Colonic mucosa (tissue), 4 donors: ENCODE measurements at regions not wholly inside any gene's neighbourhood (a gene's known extent, or its start where the extent isn't known, plus 50 kb on each side); places are given as distances from the start of the nearest gene placed in this dataset.

ENCODE experiments used
- DNase-seq: peaks from one replicate; pipeline ENCODE4 v3.0.0-alpha.2; 2020
- H3K27ac ChIP-seq: fragments of 200-600 bp; one replicate; pipeline ENCODE4 v1.8.0; 2021
- H3K27me3 ChIP-seq: fragments of 200-600 bp; one replicate; pipeline ENCODE4 v1.8.0; 2021
- H3K36me3 ChIP-seq: fragments of 200-600 bp; one replicate; pipeline ENCODE4 v1.8.0; 2021
- H3K4me1 ChIP-seq: fragments of 200-600 bp; one replicate; pipeline ENCODE4 v1.8.0; 2021; ENCODE audit warnings: mild to moderate bottlenecking
- H3K4me3 ChIP-seq: fragments of 200-600 bp; one replicate; pipeline ENCODE4 v1.8.0; 2021
- H3K9ac ChIP-seq, 2 donors: one replicate each; pipeline ENCODE4 v1.7.0; 2013; ENCODE audit warnings: control low read depth in 2 of 2, low read depth in 2 of 2, low read length in 2 of 2
- H3K9me3 ChIP-seq: fragments of 200-600 bp; one replicate; pipeline ENCODE4 v1.8.0; 2021
- intact Hi-C: fragments of 100-400 bp; cut with DNase I; formaldehyde crosslinking; loops from one replicate; pipeline ENCODE4 v1.14.1; 2022
- TF ChIP-seq, protein P1 (sequence below): fragments of 200-600 bp; IDR thresholded peaks from one replicate; pipeline ENCODE4 v1.8.0; 2022; ENCODE audit warnings: antibody characterized with exemption, mild to moderate bottlenecking
- donor health status: healthy.
- donor health status: DM: no; HTN: no; CAD: no.
- donor health status: DM: no; HTN: no; CAD: no.

DNA sequence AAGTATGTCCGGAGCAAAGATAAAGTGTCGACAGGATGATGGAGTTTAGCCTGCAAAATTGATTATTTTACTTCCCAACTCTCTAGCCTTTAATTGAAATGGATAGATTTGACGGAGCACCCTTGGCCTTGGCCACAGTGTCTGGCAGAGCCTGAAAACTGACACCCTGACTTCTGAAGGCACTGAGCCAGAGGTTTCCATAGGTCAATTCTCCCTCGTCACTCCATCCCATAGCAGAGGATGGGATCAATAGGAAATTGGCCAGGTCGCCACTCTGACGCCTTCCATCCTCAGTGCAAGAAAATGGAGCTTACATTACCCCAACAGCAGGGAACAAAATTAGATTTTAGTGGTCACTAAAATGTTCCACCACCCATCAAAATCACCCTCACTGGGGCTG, 90.4 kb upstream of the CDH11 start:
- Histone ChIP-seq H3K27ac (no peak overlapping the region), H3K4me3 (no peak overlapping the region), H3K9ac (no peak overlapping the region), H3K4me1 (no peaks in the 10 kb centered on the region), H3K36me3 (no peaks in the 10 kb centered on the region), H3K27me3 (no peaks in the 10 kb centered on the region), H3K9me3 (no peaks in the 10 kb centered on the region)
- intact Hi-C loops = no loop called here
- TF ChIP-seq, protein P1, sequence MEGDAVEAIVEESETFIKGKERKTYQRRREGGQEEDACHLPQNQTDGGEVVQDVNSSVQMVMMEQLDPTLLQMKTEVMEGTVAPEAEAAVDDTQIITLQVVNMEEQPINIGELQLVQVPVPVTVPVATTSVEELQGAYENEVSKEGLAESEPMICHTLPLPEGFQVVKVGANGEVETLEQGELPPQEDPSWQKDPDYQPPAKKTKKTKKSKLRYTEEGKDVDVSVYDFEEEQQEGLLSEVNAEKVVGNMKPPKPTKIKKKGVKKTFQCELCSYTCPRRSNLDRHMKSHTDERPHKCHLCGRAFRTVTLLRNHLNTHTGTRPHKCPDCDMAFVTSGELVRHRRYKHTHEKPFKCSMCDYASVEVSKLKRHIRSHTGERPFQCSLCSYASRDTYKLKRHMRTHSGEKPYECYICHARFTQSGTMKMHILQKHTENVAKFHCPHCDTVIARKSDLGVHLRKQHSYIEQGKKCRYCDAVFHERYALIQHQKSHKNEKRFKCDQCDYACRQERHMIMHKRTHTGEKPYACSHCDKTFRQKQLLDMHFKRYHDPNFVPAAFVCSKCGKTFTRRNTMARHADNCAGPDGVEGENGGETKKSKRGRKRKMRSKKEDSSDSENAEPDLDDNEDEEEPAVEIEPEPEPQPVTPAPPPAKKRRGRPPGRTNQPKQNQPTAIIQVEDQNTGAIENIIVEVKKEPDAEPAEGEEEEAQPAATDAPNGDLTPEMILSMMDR = no peak
- DNase-seq = no peak

DNA sequence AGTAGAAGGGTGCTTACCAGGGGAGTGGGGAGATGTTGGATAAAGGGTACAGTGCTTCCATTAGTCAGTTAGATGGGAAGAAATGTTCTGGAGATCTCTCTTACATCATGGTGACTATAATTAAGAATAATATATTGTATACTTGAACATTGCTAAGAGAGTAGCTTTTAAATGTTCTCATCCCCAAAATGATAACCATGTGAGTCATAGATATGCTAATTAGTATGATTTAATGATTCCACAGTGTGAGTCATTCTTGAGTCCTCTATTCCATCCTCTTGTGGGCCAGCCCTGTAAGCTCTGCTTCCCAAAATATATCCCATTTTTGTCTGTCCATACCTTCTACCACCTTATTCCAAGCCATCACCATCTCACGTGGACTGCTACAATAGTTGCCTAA, 80.6 kb upstream of the CDH11 start:
- no peaks in the 10 kb centered on the region for H3K36me3 ChIP-seq
- H3K9ac ChIP-seq = no peak overlapping the region
- TF ChIP-seq, protein P1 = no peak
- H3K27me3 ChIP-seq = no peaks in the 10 kb centered on the region
- no peaks in the 10 kb centered on the region for H3K9me3 ChIP-seq
- no peak overlapping the region for H3K4me3 ChIP-seq
- no peak overlapping the region for H3K27ac ChIP-seq
- intact Hi-C loops = no loop called here
- DNase-seq = no peak
- no peaks in the 10 kb centered on the region for H3K4me1 ChIP-seq

DNA sequence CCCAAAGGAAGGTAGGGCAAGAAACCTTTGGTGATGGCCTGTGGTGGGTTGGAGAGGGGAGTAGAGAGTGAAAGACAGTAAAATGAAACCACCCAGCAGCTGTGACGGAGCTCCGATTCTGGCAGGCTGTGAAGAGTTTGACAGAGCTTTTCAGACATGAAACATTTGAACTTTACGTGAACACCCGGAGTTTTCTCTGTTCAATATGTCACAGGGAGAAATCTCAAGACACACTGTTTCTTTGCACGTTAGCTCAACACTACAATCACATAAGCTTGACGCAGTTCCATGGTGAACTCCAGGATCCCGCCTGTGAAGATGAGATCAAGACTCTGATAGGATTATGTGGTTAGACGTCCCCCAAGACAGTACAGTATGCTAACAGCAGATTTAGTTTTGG, 79.6 kb upstream of the CDH11 start:
- H3K27ac ChIP-seq = no peak overlapping the region
- no peak overlapping the region for H3K4me3 ChIP-seq
- intact Hi-C loops = no loop called here
- H3K27me3 ChIP-seq = no peaks in the 10 kb centered on the region
- no peak for DNase-seq
- TF ChIP-seq, protein P1 = no peak
- no peak overlapping the region for H3K9ac ChIP-seq
- H3K9me3 ChIP-seq = no peaks in the 10 kb centered on the region
- no peaks in the 10 kb centered on the region for H3K4me1 ChIP-seq
- no peaks in the 10 kb centered on the region for H3K36me3 ChIP-seq

- intact Hi-C loops = no loop called here
Observed at GRCh38 chr16:65200857-65201256, 79.0 kb upstream of the CDH11 start.

DNA sequence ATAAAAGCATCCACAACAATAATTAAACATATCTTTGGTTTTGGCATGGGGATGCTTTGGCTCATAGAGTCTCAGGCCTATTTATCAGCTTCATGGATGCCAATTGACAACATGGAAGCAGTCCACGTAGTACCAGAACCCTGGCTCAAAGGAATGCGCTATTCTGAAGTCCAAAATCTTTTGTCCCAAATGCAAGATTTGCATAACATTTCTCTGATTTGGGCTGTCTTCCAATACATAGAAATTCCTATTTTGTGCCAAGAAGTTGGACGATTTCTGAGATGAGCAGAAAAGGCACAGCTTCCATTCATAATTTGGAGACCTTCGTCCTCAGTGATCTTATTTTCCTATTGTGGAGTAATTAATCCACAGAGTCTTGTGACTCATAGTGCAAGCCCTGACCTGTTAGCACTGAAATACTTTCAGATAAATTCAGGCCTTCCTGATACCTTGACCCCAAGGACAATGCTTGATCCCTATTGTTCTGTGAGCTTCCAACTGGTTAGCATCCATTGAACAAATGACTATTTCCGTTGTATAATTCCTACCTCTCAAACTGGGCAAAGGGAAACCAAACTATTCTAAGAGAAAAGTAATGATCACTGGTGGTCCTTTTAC, 78.4 kb upstream of the CDH11 start:
- Histone ChIP-seq H3K36me3 (no peaks in the 10 kb centered on the region), H3K9me3 (no peaks in the 10 kb centered on the region), H3K9ac (no peak overlapping the region), H3K27ac (no peak overlapping the region), H3K27me3 (no peaks in the 10 kb centered on the region), H3K4me3 (no peak overlapping the region), H3K4me1 (no peaks in the 10 kb centered on the region)
- no peak for DNase-seq
- TF ChIP-seq, protein P1 = no peak
- intact Hi-C loops = no loop called here

More at GRCh38 chr16:65200857-65201256, 79.0 kb upstream of the CDH11 start:
- no peaks in the 10 kb centered on the region for H3K4me1 ChIP-seq
- TF ChIP-seq, protein P1 = no peak
- H3K9me3 ChIP-seq = no peaks in the 10 kb centered on the region
- no peak for DNase-seq
- H3K36me3 ChIP-seq = no peaks in the 10 kb centered on the region
- H3K4me3 ChIP-seq = no peak overlapping the region
- H3K27me3 ChIP-seq = no peaks in the 10 kb centered on the region
- H3K9ac ChIP-seq = no peak overlapping the region
- no peak overlapping the region for H3K27ac ChIP-seq
